Skeletal muscle cell (primary cell): ENCODE measurements at regions not wholly inside any gene's neighbourhood (a gene's known extent, or its start where the extent isn't known, plus 50 kb on each side); places are given as distances from the start of the nearest gene placed in this dataset.

Source experiments
- DNase-seq: peaks from one replicate; pipeline ENCODE4 v3.0.0-alpha.2; 2010; ENCODE audit warnings: low read depth
- H3K4me3 ChIP-seq: 2 replicates; pipeline ENCODE4 v1.5.1; 2011; ENCODE audit warnings: low read depth, mild to moderate bottlenecking, control low read depth, low read length, moderate library complexity

DNA sequence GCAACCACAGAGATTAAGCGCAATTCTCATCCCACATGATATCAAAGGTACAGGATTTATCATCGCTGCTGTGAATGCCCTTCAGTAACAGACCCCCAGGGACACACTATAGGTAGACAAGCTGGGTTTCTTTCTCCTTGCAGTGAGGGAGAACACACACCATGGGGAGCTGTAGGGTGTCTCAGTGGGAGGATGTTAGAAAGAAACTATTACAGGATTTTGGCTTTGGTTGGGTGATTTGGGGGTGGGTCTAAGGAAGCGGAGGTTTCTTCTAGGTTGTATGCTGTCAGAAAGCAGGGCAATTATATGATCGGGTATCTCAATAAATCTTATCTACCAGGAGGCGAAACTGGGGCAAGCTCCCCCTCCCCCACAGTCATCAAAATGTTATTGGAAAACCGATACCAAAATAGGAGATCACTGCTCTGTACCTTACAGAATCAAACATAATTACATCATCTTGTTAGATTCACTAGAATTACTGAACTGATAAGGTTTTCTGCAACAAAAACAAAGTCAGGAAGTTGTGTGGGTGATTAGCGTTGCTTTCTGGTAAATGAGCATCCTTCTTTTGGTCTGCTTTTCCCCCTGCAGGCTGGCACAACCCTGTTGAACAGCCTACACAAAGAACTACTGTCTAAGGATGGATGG lies 209.7 kb downstream of the TEX36 start:
- H3K4me3 ChIP-seq = no peak overlapping the region
- no peak for DNase-seq

DNA sequence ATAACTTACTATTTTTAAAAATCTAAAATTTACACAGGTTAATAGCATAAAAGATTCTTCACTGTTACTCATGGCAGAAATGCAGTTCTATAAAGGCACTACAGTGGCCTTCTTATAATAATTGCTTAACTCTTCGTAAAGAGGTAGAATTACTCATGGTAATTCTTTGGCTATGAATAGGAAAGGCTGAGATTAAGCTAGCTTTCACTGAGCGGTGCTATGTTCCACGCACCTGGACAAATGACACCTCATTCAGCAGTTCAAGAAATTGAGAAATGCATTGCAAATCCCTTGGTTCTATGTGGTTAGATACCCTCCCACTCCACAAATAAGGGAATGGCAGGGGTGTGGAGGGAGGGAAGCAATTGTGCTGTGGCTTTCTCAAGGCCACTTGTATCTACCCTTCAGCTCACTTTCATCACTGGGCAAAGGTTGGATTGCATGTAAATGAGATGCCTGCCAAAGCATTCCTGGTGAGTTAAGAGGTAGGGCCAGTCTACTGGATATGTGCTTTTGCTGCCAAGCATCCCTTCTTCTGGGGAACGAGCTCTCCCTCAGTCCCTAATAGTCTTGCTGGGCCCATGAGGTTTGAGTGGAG lies 210.9 kb downstream of the TEX36 start:
- no peak for DNase-seq
- H3K4me3 ChIP-seq = no peak overlapping the region

DNA sequence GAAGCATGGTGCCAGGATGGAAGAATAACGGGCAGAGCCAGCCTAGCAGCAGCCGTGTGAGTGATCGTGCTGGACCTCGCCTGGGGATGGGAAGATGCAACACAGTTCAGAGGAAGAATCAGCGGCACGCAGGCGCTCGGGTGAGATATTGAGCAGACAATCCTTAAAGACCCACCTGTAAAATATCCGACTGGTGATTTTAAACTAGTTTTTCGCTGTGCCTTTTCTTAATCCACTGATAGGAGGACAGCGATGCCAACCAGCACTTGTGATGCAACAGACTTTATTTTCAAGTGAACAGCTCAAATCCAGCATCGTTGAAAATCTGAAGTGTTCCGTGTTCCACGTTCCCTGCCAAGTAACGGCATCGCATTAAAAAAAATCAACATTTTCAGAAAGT lies 214.7 kb downstream of the TEX36 start:
- no peak overlapping the region for H3K4me3 ChIP-seq
- no peak for DNase-seq

DNA sequence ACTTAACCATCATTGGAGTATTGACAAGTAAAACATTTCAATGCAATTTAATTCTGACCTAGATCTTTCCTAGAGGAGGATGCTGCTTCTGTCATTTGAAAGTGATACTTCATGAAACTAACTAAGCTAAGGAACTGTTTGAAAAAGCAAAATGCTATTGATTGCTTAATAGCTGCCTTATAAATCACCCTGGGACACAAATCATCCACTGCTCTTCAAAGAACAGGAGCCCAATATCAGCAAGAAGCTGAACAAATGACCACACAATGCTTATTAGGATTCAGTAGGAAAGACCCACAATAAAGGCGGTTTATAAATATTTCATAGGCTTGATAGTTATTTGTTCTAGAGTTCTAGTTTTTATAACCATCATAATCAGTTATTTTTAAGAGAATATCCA lies 216.3 kb downstream of the TEX36 start:
- H3K4me3 ChIP-seq = no peak overlapping the region

DNA sequence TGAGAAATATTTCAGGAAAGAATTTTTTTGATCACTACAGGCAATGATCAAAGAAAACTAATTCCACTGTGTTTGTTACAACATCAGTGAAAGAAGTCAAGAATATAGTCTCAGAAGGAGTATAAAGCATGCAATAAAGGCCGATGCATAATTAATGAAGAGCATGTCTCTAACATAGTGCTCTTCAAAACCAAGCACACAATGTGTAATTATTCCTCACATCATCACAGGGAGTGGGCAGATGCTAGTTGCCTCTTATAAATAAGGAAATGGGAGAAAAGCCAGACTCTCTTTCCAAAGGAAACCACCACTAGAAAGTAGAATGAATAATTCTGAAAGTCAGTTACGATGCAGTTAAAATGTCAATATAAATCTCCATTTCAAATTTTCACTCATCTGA lies 220.1 kb downstream of the TEX36 start:
- no peak for DNase-seq
- H3K4me3 ChIP-seq = no peak overlapping the region

More for the DNA sequence above, 216.3 kb downstream of the TEX36 start:
- DNase-seq = no peak

DNA sequence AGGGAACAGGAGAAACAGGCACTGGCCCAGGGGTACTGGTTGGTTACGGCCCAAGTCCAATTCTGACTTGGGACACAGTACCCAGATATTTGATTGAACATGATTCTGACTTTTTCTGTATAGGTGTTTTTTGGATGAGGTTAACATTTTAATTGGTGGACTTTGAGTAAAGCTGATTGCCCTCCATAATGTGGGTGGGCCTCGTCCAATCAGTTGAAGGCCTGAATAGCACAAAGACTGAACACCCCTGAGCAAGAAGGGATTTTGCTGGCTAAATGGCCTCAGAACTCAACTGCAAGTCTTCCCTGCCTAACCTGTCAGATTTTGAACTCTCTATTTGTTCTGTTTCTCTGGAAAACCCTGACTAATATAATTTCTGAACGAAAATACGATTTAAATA lies 222.6 kb downstream of the TEX36 start:
- DNase-seq = no peak
- no peak overlapping the region for H3K4me3 ChIP-seq

DNA sequence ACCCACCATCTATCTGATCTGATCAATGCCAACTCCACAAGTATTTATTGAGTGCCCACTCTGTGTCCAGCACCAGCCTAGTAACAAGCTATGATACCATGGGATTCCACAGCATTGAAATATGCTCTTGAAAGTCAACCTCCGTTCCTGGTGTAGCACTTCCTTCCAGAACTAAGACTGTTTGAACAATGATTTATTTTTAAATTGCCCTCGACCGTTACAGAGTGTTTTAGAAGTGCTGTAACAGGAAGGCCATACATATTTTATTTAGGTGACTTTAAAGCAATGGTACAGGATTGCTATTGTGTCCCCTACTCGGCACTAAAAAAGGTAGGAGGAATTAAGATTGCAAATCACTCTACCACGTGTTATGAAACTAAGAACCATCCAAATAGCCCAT lies 225.6 kb downstream of the TEX36 start:
- DNase-seq = no peak
- no peak overlapping the region for H3K4me3 ChIP-seq

DNA sequence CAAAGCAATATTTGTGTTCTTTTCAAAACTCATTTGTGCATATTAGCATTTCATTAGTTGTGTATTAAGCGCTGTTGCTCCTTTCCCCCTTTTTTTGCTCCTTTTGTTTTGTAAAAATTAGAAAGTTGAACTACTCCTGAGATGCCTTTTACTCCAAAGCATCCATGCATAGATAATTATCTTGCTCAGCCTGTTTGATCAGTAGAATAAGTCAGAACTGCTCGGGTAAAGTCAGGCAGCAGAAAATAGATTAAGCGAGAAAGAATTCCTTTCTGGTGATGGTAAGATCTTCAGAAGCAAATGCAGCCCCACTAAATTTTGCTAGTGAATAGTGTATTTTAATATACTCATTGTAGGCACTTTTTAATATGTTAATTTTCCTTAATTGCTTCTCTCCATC lies 227.1 kb downstream of the TEX36 start:
- DNase-seq = no peak
- H3K4me3 ChIP-seq = no peak overlapping the region

DNA sequence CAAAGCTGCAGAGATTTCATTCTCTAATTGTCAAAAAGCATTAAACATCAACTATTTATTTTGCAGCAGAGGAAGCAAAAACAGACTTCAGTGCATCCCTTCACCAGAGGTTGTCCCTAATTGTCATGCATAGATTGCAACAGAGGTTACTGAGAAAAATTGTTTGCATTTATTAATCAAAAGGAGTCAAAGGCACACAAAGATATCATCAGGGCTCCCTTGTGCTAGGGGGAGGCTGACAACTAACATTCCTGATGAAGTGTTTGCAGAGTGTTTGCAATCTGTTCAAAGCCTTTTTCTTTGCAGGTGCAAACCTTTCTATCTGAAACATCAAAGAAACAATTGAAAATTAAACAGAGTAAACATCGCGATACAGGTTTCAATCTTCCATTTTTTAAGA lies 227.5 kb downstream of the TEX36 start:
- no peak for DNase-seq
- H3K4me3 ChIP-seq = no peak overlapping the region

DNA sequence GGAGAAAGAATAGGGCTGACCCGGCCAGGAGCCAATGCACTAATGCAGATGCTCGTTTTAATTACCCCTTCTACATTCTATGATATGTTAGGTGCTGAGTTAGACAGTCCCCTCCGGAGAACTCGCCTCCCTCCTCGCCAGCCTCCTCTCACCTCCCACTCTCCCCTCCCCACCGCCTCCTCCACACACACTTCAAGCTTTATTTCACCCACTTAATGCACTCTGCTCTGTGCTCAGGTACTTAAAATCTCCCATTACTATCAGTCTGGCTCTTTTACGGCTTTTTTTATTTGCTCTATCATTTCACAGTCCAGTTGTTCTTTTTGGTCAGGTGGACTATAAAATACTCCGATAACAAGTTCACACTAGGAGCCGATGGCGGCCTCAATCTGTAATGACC lies 231.6 kb downstream of the TEX36 start:
- H3K4me3 ChIP-seq = no peak overlapping the region
- no peak for DNase-seq

DNA sequence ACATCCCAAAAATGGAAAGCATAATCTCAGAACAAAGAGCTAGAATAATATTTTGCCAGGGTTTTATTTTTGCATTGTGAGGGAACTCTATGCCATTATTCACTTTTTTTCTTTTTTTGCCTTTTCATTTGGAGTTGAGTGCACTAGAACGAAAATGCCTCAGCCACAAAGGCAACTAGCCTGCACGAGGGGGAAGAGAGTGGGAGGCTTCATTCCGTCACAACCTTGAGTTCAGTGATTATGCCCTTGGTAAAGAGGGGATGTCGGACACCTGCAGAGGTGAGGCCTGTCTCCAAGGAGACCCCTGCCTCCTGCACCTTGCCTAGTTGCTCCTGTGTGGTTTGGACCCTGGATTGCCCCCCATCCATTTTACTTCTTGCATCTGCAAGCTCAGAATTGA lies 232.7 kb downstream of the TEX36 start:
- H3K4me3 ChIP-seq = no peak overlapping the region
- DNase-seq = no peak

DNA sequence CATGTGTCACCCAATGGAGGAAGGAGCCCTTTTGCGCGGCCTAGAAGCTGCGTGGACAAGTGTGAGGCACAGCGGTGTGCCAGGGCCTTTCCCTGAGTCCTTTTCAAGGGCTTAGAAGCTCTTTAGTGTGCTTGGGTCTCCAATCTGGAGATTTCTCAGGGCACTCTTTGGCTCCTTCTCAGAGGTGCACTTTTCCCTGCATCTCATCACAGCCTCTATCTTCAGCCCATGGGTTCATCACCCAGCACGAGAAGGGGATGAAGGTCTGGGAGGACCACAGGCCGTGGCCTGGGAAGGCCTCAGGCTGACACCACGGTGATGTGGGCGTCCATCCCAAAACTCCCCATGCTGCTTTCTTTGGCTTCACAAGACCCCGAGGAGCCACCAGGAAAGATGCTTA lies 233.4 kb downstream of the TEX36 start:
- H3K4me3 ChIP-seq = no peak overlapping the region
- no peak for DNase-seq

DNA sequence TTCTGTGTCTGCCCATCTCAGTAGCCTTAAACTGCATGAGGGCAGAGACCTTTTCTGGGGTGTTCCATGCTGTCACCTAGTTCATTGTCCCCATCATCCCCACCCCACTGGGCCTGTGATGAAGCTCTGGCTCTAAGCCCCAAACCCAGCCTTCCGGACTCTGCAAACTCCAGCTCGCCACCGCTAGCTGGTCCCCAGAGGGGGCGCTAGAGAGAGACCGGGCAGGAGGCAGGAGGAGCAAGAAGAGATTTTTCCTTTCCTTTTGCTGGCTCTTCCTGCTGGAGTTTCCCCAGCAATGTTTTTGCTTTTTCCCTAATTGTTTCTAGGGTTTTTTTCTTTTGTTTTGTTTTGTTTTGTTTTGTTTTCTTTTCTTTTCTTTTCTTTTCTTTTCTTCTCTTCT lies 234.4 kb downstream of the TEX36 start:
- no peak overlapping the region for H3K4me3 ChIP-seq
- no peak for DNase-seq

DNA sequence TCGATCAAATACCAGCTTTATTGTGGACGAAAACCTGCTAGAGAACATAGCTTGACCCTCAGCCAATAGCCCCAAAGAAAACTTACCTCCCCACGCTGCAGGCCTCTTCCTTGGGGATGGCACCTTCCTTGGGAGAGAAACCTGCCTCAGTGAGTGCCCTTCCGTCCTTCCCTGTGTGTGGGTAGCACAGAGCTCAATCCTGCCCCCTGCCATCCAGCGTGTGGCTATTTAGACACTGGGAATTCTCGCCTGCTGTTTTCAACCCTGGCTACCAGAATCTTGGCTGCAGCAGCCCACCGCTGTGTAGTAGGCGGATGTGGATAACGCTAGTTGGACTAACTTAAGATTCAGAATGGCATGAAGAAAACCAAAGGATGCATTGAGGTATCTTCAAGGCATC lies 238.2 kb downstream of the TEX36 start:
- no peak for DNase-seq
- no peak overlapping the region for H3K4me3 ChIP-seq

DNA sequence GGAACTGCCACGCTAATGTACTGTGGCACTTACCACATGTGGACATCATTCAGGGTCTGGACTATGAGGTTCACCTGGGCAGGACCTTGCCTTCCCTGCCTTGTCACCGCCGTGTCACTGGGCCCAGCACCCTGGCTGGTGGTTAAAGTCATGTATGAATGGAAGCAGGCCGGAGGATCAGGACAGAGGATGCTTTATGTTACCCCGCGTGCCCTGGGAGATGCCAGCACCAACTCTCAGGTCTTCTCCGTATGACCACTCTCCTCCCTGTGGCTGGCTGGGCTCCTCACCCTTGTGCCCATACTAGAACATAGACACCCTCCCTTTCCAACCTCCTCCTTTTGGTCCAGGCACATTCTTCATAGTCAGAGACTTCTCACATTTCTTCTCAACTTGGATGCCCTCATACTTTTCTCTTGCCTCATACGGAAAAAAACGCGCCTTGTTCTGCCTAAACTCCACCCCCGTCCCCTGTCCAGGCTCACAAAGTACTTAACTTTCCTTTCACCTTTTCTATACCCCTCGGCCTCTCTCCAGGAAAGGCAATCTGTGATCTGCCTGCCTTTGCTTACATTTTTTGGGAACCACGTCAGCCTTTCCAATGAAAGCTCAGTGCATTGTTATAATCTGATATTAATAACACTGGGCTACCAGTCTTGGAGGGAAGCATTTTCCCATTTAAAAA lies 240.0 kb downstream of the TEX36 start:
- no peak for DNase-seq
- H3K4me3 ChIP-seq = no peak overlapping the region

DNA sequence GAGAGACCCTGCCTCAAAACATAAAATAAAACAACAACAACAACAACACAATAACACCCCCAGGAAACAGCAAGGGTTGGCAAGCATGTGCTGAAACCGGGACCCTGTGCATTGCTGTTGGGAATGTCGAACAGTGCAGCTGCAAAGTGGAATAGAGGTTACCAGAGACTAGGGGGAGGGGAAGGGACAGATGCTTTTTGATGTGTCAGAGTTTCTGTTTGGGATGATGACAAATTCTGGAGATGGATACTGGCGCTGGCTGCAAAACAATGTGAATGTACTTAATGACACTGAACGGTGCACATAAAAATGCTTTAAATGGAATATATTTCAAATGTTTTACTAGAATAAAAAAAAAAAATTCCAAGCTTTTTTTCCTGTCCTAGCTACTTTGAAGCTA lies 241.8 kb downstream of the TEX36 start:
- no peak overlapping the region for H3K4me3 ChIP-seq
- DNase-seq = peak; percentile 22

DNA sequence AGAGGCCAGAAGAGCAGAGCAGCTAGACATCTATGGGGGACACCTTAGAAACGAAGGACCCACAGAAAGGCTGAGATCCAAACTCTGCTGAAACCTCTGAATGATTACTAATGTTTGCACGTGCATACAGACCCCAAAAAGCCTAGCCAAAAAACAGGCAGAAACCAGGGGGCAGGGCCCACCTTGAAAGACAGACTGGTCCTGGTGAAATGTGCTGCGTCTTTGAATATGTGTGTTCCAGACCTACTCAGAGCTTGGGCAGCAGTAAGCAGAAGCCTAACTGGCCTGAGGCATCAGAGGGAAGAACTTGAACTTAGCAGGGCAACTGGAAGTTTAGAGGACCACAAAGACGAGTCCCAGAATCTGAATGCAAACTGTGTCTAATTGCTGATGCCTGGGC lies 251.8 kb downstream of the TEX36 start:
- no peak overlapping the region for H3K4me3 ChIP-seq

DNA sequence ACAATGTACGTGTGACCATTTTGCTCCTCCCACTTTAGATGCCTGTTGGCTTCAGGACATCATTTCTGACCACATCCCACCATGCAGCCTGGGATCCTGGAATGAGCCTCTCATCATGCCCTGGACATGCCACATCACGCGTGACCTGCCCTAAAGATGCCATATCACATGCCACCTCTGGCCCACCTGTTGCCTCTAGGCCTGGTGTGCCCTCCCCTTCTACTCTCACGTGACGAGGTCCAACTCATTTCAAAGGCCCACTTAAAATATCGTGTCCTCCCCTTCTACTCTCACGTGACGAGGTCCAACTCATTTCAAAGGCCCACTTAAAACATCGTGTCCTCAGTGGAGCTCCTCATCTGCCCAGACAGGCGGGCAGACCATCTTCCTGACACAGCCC lies 254.9 kb downstream of the TEX36 start:
- no peak for DNase-seq
- no peak overlapping the region for H3K4me3 ChIP-seq

More for the DNA sequence above, 251.8 kb downstream of the TEX36 start:
- no peak for DNase-seq

DNA sequence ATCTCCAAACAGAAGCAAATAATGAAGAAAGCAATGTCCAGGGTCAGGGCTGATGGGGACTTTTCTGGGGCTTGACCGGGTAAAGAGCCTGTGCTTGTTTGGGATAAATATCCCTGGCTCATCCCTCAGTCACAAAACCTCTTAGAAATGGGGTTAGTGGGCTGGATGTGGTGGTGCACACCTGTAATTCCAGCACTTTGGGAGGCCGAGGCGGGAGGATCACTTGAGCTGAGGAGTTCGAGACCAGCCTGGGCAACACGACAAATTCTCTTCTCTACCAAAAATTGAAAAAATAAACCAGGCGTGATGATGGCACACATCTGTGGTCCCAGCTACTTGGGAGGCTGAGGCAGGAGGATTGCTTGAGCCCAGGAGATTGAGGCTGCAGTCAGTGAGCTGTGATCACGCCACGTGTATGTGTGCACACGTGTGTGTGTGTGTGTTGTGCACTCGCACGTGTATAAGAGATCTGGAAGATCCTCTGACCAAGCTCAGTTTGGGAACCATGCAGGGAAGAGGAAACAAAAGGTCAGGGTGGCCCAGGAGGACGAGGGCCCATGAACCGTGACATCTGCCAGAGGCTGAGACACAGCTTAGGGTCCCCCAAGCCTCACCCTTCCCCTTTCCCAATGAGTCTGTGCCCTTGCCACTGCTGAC lies 258.6 kb downstream of the TEX36 start:
- no peak for DNase-seq
- H3K4me3 ChIP-seq = no peak overlapping the region

DNA sequence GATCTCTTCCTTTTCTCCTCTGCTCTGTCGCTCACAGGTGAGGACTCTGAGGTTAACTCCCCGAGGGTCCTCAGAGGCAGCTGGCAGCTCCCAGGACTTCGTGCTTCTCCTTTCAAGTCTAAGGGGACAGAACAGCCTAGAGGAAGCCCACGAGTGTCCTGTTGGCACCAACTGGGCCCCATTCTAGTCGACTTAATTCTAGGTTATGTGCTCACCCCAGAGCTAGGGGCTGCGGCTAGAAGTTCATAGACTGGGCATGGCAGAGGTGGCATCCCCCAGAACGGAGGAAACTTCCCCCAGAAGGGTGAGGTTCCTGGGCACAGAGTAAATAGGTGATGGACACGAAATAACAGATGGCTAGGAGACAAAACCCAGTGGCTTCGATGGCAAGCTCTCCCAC lies 259.4 kb downstream of the TEX36 start:
- no peak for DNase-seq
- no peak overlapping the region for H3K4me3 ChIP-seq

DNA sequence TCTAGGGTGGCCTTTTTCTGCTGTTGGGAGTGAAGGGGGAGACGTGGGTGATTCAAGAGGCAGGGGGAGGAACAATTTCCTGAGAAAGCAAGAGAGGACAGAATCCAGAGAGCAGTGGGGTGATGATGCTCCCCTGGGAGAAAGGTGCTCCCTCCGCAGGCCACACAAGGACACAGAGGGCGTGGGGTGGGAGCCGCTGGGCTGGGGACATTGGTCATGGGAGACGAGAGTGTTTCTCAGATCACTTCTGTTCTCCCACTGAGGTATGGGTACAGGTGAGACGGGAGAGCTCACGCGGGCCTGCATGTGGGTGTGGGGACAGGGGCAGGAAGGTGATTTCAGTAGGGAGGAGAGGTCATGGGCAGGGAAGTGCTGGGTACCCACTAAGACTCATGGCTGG lies 259.5 kb upstream of the CTBP2 start:
- no peak for DNase-seq

More for the DNA sequence above, 259.5 kb upstream of the CTBP2 start:
- no peak overlapping the region for H3K4me3 ChIP-seq
